H1 (cell line): ENCODE measurements at regions not wholly inside any gene's neighbourhood (a gene's known extent, or its start where the extent isn't known, plus 50 kb on each side); places are given as distances from the start of the nearest gene placed in this dataset.

Experiments
- CEBPB ChIP-seq: IDR thresholded peaks from 2 replicates; pipeline ENCODE4 v1.6.1; 2012; ENCODE audit warnings: low read depth, low read length
- CTCF ChIP-seq, 3 experiments: IDR thresholded peaks; 1 replicate in 2 of 3; 2 replicates in 1 of 3; pipeline versions ENCODE4 v1.5.1 to v1.6.1; 2011; ENCODE audit warnings: low read length in 3 of 3, mild to moderate bottlenecking in 3 of 3, inconsistent platforms in 2 of 3, low read depth in 1 of 3, moderate library complexity in 1 of 3; ENCODE audit not compliant: insufficient read depth in 1 of 3; ENCODE audit errors: control extremely low read depth in 1 of 3
- EZH2 ChIP-seq: fragments of 200-600 bp; sonication (generic); IDR thresholded peaks from 2 replicates; pipeline ENCODE4 v1.7.1; 2012; ENCODE audit warnings: low read depth, mild to moderate bottlenecking, moderate library complexity, low read length, inconsistent platforms; ENCODE audit not compliant: severe bottlenecking
- JUN ChIP-seq: IDR thresholded peaks from 2 replicates; pipeline ENCODE4 v1.6.1; 2011; ENCODE audit warnings: low read depth, mild to moderate bottlenecking, improper control_type of control experiment, low read length
- MAFK ChIP-seq: IDR thresholded peaks from 2 replicates; pipeline ENCODE4 v1.6.1; 2012; ENCODE audit warnings: low read depth, mild to moderate bottlenecking, improper control_type of control experiment, low read length
- POLR2A ChIP-seq, 2 experiments: IDR thresholded peaks; 1 replicate in 1 of 2; 2 replicates in 1 of 2; pipeline ENCODE4 v1.6.1; 2011; ENCODE audit warnings: low read depth in 2 of 2, low read length in 2 of 2, mild to moderate bottlenecking in 2 of 2; ENCODE audit errors: control extremely low read depth in 1 of 2
- POLR2AphosphoS5 ChIP-seq: IDR thresholded peaks from 2 replicates; pipeline ENCODE4 v1.6.1; 2011; ENCODE audit warnings: low read depth, low read length
- SIRT6 ChIP-seq: IDR thresholded peaks from one replicate; pipeline ENCODE4 v1.7.1; 2012; ENCODE audit warnings: low read length, inconsistent platforms
- SP4 ChIP-seq: IDR thresholded peaks from 2 replicates; pipeline ENCODE4 v1.6.1; 2012; ENCODE audit warnings: low read length, inconsistent platforms
- TAF1 ChIP-seq: IDR thresholded peaks from 2 replicates; pipeline ENCODE4 v1.6.1; 2011; ENCODE audit warnings: mild to moderate bottlenecking, low read depth, low read length
- USF2 ChIP-seq: IDR thresholded peaks from 2 replicates; pipeline ENCODE4 v1.6.1; 2011; ENCODE audit warnings: low read length, improper control_type of control experiment
- YY1 ChIP-seq: IDR thresholded peaks from 2 replicates; pipeline ENCODE4 v1.6.1; 2011; ENCODE audit warnings: low read depth, mild to moderate bottlenecking, low read length
- ZNF274 ChIP-seq: IDR thresholded peaks from 2 replicates; pipeline ENCODE4 v1.7.0; 2012; ENCODE audit warnings: low read length, borderline replicate concordance; ENCODE audit errors: extremely low read depth

- no peak for TF ChIP-seq POLR2A (IDR thresholded peaks at IDR 0.05; ENCODE audit: control extremely low read depth in 1 of 2, low read depth in 2 of 2, low read length in 2 of 2)
- no peak for TF ChIP-seq CTCF (IDR thresholded peaks at IDR 0.05; ENCODE audit: control extremely low read depth in 1 of 3, insufficient read depth in 1 of 3, low read depth in 1 of 3, low read length in 3 of 3)
- TF ChIP-seq EZH2, result no peak
- TF ChIP-seq CEBPB, result no peak
- TF ChIP-seq SP4, result no peak
- no peak for TF ChIP-seq JUN
- no peak for TF ChIP-seq TAF1
- TF ChIP-seq MAFK, result no peak
- TF ChIP-seq ZNF274, result no peak
- TF ChIP-seq USF2, result no peak
- TF ChIP-seq POLR2AphosphoS5, result no peak
- TF ChIP-seq SIRT6, result no peak
- no peak for TF ChIP-seq YY1
Observed at GRCh38 chr4:27930976-27931375, 1070.3 kb downstream of the STIM2 start.
